Ascending aorta (tissue), 2 donors: ENCODE measurements at regions not wholly inside any gene's neighbourhood (a gene's known extent, or its start where the extent isn't known, plus 50 kb on each side); places are given as distances from the start of the nearest gene placed in this dataset.

Experiments
- DNase-seq, 2 donors: peaks; one replicate each; pipeline ENCODE4 v3.0.0-alpha.2; 2019; ENCODE audit warnings: low spot score in 2 of 2
- H3K27ac ChIP-seq, 2 donors: fragments of 200-600 bp; sonication (generic); one replicate each; pipeline ENCODE4 v1.5.1; 2016 to 2017; ENCODE audit warnings: mild to moderate bottlenecking in 1 of 2
- H3K27me3 ChIP-seq: fragments of 200-600 bp; sonication (generic); one replicate; pipeline ENCODE4 v1.5.1; 2017
- H3K36me3 ChIP-seq, 2 donors: fragments of 200-600 bp; sonication (generic); one replicate each; pipeline ENCODE4 v1.5.1; 2016
- H3K4me1 ChIP-seq, 2 donors: fragments of 200-600 bp; sonication (generic); one replicate each; pipeline ENCODE4 v1.5.1; 2016 to 2017; ENCODE audit warnings: mild to moderate bottlenecking in 1 of 2
- H3K4me3 ChIP-seq, 2 donors: fragments of 200-600 bp; sonication (generic); one replicate each; pipeline ENCODE4 v1.5.1; 2016 to 2017; ENCODE audit warnings: mild to moderate bottlenecking in 1 of 2
- H3K9me3 ChIP-seq, 2 donors: fragments of 200-600 bp; sonication (generic); one replicate each; pipeline ENCODE4 v1.5.1; 2016
- intact Hi-C: fragments of 100-400 bp; cut with DNase I; formaldehyde crosslinking; loops from one replicate; pipeline ENCODE4 v1.15.1; 2023
- TF ChIP-seq, protein P1 (sequence below), 3 experiments: fragments of 200-600 bp in 2 of 3; fragments of 450-650 bp in 1 of 3; sonication (generic) in 2 of 3; IDR thresholded peaks; one replicate each; pipeline ENCODE4 v1.5.1; 2016 to 2019; ENCODE audit warnings: antibody characterized with exemption in 3 of 3, mild to moderate bottlenecking in 1 of 3, moderate library complexity in 1 of 3

DNA sequence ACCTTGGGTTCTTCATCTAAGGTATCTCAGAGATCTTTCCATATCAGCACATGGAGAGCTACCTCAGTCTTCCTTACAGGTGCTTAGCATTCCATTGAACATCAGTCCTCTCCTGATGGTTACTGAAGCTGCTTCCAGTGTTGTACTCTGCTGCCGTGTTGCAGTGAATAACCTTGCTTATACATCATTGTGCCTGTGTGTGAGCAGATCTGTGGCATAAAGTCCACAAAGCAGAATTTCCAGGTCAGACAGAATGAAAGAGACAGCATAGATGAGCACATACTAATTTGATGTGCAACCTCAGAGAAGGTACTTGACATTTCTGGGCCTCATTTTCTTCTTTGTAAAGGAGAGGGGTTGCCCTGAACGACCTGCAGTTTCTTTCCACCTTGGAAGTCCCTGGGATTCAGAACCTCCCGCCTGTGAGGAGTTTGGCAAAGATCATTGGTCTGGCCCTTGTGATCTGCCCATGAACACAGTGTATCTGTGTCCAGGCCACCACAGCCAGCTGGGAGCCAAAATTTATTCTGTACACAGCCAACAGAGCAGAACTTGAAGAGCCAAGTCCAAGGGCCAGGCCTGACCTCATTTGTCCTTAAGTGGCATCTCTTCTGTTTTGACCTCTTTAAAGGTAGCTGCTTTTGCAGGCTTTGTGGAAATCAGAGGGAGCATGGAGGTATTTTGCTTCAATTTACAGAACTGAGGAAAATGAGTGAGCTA lies 57.2 kb upstream of the SLC7A14 start:
- H3K4me3 ChIP-seq, result no peak overlapping the region
- H3K9me3 ChIP-seq, result no peaks in the 10 kb centered on the region
- TF ChIP-seq, protein P1, sequence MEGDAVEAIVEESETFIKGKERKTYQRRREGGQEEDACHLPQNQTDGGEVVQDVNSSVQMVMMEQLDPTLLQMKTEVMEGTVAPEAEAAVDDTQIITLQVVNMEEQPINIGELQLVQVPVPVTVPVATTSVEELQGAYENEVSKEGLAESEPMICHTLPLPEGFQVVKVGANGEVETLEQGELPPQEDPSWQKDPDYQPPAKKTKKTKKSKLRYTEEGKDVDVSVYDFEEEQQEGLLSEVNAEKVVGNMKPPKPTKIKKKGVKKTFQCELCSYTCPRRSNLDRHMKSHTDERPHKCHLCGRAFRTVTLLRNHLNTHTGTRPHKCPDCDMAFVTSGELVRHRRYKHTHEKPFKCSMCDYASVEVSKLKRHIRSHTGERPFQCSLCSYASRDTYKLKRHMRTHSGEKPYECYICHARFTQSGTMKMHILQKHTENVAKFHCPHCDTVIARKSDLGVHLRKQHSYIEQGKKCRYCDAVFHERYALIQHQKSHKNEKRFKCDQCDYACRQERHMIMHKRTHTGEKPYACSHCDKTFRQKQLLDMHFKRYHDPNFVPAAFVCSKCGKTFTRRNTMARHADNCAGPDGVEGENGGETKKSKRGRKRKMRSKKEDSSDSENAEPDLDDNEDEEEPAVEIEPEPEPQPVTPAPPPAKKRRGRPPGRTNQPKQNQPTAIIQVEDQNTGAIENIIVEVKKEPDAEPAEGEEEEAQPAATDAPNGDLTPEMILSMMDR (IDR thresholded peaks at IDR 0.05), result no peak
- DNase-seq, result no peak
- no peak overlapping the region for H3K27ac ChIP-seq
- H3K27me3 ChIP-seq, result no peaks in the 10 kb centered on the region
- peaks cover 0 to 3% of the 10 kb centered on the region in 2 donors for H3K4me1 ChIP-seq
- intact Hi-C loops, result no loop called here
- no peaks in the 10 kb centered on the region for H3K36me3 ChIP-seq

DNA sequence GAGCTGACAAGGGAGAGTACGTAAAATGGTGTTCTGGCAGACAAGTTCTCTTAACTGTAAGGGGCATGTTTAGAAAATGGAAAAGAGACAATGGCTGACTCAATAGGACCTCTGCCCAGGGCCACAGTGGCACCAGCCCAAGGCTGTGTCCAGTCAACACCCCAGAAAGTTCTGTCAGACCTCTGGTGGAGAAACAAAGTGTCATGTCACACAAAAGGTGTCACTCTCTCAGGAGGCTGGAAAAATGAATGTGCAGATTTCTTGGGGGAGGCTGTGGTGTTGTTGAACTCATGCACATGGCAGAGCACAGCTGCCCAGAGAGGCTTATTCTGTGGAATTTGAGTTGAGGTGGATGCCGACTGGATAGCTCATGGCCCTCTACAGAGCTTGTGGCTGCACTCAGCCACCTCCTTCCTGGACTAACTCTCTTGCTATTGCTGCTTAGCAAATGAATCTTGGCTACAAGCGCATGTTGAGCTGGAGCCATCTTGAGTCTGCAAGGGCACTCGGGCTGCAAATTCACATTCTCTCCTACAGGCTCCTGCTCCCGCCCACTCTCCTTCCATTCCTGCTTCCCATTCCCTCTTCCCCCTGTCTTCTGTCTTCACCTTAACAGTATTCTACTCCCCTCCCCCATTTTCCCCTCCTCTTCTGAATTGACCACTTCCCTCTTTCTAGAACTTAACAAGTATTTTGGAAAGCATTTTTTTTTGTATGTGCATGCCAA lies 55.8 kb upstream of the SLC7A14 start:
- H3K27ac ChIP-seq, result no peak overlapping the region
- H3K9me3 ChIP-seq, result no peaks in the 10 kb centered on the region
- DNase-seq, result no peak
- H3K27me3 ChIP-seq, result no peaks in the 10 kb centered on the region
- intact Hi-C loops, result no loop called here
- TF ChIP-seq, protein P1 (IDR thresholded peaks at IDR 0.05), result no peak
- no peaks in the 10 kb centered on the region for H3K36me3 ChIP-seq
- no peak overlapping the region for H3K4me3 ChIP-seq
- H3K4me1 ChIP-seq, result peaks cover 0 to 3% of the 10 kb centered on the region in 2 donors

DNA sequence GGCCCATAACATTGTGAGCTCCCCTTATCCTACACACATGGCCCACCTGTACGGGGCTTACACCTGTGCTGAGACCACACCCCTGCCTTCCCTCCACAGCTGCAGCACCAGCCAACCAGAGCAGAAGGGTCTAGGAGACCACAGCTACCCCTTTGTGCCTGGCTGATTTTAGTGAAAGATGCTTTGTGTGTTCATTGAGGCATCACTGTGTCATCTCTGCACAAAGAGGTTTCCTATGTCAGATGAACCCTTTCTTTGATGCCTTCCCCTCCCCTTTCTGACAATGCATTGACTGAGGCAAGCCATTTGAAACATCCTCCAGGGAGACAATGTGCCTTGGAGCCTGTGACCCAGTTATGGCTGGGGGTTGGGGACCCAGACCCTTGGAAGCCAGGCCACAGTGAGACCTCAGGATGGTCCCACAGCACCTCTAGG lies 54.9 kb upstream of the SLC7A14 start:
- H3K27ac ChIP-seq, result no peak overlapping the region
- no peak overlapping the region for H3K4me3 ChIP-seq
- H3K36me3 ChIP-seq, result no peaks in the 10 kb centered on the region
- TF ChIP-seq, protein P1 (IDR thresholded peaks at IDR 0.05), result no peak
- H3K9me3 ChIP-seq, result no peaks in the 10 kb centered on the region
- H3K27me3 ChIP-seq, result no peaks in the 10 kb centered on the region
- peaks cover 0 to 3% of the 10 kb centered on the region in 2 donors for H3K4me1 ChIP-seq
- intact Hi-C loops, result no loop called here
- DNase-seq, result no peak

DNA sequence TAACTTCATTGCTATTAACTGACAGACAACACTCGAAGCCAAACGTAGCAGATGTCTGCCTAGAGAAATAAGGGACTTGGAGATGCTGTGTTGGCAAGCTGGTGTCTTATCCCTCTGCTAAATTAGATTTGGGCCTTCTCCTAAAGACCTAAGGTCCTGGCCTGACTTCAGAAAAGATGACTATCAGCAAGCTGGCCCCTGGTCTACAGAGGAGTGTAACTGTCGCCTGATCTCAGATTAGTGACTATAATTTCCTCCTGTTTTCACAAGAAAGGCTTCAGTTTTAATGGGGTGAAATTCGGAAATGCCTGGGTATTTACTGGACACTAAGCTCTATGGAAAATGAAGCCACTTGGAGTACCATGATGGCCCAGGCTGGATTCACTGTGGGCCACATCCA lies 53.1 kb upstream of the SLC7A14 start:
- no peak overlapping the region for H3K27ac ChIP-seq
- TF ChIP-seq, protein P1 (IDR thresholded peaks at IDR 0.05), result no peak
- intact Hi-C loops, result no loop called here
- H3K4me3 ChIP-seq, result no peak overlapping the region
- H3K36me3 ChIP-seq, result no peaks in the 10 kb centered on the region
- no peaks in the 10 kb centered on the region for H3K9me3 ChIP-seq
- H3K4me1 ChIP-seq, result peaks cover 0 to 3% of the 10 kb centered on the region in 2 donors
- no peaks in the 10 kb centered on the region for H3K27me3 ChIP-seq
- no peak for DNase-seq

DNA sequence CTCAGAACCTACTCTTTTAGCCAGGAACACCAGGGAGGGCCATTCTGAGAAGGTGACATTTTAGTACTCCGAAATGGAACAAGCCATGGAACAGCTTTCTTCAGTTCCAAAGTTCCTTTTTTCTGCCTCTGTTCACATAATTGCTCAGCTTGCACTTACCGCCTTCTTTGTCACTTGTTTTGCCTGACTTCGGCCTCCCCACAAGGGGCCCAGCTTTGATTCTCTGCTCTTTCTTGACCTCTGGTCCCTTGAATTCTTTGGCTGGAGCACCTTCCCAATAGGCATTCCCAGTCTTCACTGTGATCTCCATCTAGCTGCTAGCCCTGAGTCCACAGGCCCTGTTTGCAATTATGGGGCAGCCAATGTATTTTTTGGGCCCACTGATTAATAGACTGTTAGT lies 51.4 kb upstream of the SLC7A14 start:
- Histone ChIP-seq H3K4me3 (no peak overlapping the region), H3K36me3 (no peaks in the 10 kb centered on the region), H3K9me3 (no peaks in the 10 kb centered on the region), H3K4me1 (no peaks in the 10 kb centered on the region), H3K27me3 (no peaks in the 10 kb centered on the region), H3K27ac (no peak overlapping the region)
- TF ChIP-seq, protein P1 (IDR thresholded peaks at IDR 0.05), result no peak
- DNase-seq, result no peak
- intact Hi-C loops, result no loop called here
